ENCODE measurements at regions not wholly inside any gene's neighbourhood (a gene's known extent, or its start where the extent isn't known, plus 50 kb on each side); places are given as distances from the start of the nearest gene placed in this dataset.

DNA sequence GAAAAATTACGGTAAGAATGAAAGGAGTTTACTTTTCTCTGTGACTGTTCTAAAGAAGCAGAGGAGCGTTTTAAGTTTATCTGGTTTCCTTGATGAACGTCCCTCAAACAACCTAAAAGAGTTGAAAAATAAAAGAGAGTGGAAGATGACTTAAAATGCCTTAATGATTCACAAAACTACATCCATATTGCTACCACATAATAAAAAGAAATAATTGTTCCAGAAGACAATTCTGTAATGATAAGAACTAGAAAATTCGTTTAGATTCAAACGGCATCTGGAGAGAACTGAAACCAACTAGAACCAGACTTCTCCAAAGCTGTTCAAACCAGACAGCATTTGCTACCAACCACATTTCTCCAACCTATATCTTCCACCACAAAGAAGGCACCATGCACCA, 68.1 kb downstream of the TEKT4 start:
- TF ChIP-seq, protein P1, sequence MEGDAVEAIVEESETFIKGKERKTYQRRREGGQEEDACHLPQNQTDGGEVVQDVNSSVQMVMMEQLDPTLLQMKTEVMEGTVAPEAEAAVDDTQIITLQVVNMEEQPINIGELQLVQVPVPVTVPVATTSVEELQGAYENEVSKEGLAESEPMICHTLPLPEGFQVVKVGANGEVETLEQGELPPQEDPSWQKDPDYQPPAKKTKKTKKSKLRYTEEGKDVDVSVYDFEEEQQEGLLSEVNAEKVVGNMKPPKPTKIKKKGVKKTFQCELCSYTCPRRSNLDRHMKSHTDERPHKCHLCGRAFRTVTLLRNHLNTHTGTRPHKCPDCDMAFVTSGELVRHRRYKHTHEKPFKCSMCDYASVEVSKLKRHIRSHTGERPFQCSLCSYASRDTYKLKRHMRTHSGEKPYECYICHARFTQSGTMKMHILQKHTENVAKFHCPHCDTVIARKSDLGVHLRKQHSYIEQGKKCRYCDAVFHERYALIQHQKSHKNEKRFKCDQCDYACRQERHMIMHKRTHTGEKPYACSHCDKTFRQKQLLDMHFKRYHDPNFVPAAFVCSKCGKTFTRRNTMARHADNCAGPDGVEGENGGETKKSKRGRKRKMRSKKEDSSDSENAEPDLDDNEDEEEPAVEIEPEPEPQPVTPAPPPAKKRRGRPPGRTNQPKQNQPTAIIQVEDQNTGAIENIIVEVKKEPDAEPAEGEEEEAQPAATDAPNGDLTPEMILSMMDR (IDR thresholded peaks at IDR 0.05; ENCODE audit: low read depth, low read length, missing control alignments) = no peak
- DNase-seq (ENCODE audit: low read depth) = no peak

DNA sequence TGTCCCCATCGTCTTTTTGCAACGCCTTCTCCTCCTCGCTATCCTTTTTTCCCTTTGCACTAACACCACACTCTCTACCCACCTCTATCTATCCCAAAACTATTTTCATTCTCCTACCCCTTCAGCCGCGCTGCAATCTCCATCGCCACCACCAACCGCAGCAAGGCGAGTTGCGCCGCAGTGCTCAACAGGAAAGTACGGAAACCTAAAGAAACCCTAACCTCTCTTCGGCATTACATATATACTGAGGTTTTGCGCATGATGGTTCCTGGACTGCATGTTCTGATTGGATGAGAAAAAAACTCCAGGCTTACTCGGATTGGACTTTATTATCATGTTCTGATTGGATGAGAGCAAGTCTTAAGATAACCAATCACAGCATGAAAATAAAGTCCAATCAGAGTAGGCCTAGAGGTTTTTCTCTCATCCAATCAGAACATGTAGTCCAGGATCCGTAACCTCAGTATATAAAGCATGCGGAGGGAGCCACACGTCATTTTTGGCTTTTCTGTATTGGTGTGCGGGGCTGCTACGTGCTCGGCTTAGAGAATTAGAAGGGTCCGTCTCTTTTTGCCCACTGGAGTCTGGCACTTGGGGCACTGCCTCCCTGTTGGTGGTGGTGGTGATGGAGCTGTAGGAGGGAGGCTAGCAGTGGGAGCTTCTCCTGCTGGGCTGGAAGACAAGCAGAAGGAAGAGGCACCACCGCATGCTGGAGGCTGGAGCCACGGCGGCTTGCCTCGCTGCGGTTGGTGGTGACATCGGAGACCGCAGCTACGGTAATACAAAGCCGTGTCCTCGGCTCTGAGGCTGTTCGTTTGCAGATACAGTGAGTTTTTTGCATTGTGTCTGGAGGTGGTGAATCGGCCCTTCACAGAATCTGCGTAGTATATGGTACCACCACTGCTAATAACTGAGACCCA, 76.1 kb downstream of the TEKT4 start:
- no peak for DNase-seq (ENCODE audit: low read depth)
- TF ChIP-seq, protein P1 (IDR thresholded peaks at IDR 0.05; ENCODE audit: low read depth, low read length, missing control alignments) = no peak
- no peak overlapping the region for H3K4me3 ChIP-seq (ENCODE audit: low read depth, low read length)

More for the DNA sequence above, 68.1 kb downstream of the TEKT4 start:
- H3K4me3 ChIP-seq (ENCODE audit: low read depth, low read length) = no peak overlapping the region

DNA sequence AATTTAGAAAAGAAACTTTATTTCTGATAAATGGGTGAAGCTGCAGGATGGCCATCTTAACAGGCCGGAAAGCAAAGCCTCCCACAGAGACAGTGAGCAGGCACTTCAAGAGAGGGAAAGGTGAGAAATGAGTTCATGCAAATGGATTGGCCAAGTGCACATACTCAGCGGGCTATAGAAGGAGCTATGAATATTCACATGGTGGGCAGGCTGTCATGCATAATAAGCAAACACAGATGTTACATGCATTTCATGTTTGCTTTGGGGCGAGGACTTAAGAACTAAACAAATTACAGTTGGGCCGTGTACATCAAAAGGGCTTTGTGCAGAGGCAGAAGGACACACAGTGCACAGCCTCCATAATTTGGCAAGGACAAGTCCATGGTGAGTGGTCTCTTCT, 69.8 kb upstream of the MAL start:
- no peak for DNase-seq (ENCODE audit: low read depth)
- TF ChIP-seq, protein P1 (IDR thresholded peaks at IDR 0.05; ENCODE audit: low read depth, low read length, missing control alignments) = no peak
- no peak overlapping the region for H3K4me3 ChIP-seq (ENCODE audit: low read depth, low read length)

DNA sequence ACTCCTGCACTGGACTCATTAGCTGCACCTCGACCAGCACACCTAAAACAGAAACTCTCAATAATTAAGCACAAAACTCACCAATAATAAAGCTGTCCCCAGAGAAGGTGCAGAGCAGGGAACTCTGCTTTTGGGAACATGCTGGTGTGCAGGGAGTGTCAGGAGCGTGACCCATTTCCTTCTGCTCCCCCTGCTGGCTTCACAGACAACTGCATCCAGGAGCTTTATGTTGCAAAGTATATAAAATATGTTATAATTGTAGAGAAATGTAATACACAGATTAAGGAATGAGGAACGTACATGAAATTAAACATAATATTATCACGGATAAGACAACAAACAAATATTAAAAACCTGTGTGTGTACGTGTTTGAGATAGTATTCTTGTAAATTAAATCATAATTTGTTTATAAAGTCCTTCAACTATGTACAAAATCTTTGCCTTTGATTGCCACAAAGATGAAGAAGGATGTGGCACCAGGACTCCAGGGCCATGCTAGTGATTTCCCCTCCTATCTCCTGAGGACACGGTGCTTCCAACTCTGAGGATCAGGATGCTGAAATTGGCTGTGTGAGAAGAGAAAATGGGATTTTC, 68.6 kb upstream of the MAL start:
- H3K4me3 ChIP-seq (ENCODE audit: low read depth, low read length) = no peak overlapping the region
- TF ChIP-seq, protein P1 (IDR thresholded peaks at IDR 0.05; ENCODE audit: low read depth, low read length, missing control alignments) = peak; percentile 83
- DNase-seq (ENCODE audit: low read depth) = no peak

DNA sequence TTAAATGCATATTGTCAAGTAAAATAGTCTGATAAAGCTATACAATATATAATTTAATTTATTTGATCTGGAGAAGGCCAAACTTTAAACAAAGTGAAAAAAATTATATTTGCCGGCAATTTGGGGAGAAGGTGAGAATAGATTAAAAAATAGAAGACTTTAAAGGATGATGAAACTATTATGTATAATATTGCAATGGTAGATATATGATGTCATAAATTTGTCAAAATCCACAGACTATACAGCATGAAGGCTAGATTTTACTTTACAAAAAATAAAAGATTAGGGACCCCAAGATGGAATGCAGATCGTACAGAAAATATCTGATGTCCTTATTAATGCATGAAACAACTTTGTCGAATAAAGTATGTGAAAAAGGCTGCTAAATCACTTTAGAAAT, 67.3 kb upstream of the MAL start:
- H3K4me3 ChIP-seq (ENCODE audit: low read depth, low read length) = no peak overlapping the region
- no peak for DNase-seq (ENCODE audit: low read depth)
- TF ChIP-seq, protein P1 (IDR thresholded peaks at IDR 0.05; ENCODE audit: low read depth, low read length, missing control alignments) = no peak

DNA sequence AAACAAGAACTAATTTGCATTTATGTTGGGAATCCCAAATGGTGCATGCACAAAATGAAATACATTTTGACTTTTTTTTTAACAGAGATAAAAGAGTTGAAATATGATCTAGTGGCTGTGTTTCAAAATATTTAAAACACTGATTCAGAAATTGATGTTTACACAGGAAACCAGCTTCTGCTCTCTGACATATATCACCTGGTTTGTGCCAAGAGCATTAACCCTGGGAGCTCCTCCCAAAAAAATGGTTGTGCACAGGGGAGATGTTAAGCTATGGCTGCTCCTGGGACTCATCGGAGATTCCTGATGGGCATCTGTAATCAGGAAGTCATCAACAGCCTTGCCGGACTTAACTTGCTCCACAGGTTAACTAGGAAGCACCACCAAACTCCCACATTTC, 65.2 kb upstream of the MAL start:
- no peak overlapping the region for H3K4me3 ChIP-seq (ENCODE audit: low read depth, low read length)
- no peak for DNase-seq (ENCODE audit: low read depth)
- TF ChIP-seq, protein P1 (IDR thresholded peaks at IDR 0.05; ENCODE audit: low read depth, low read length, missing control alignments) = no peak

All from GM12864 (cell line).